Stimulated activated CD4-positive, alpha-beta T cell treated with anti-CD3 and anti-CD28 coated beads, TNF-alpha, amount 100 ng/mL, for 4 hours (primary cell): ENCODE measurements at regions not wholly inside any gene's neighbourhood (a gene's known extent, or its start where the extent isn't known, plus 50 kb on each side); places are given as distances from the start of the nearest gene placed in this dataset.

Experiments used
- DNase-seq, 3 experiments: peaks; one replicate each; pipeline ENCODE4 v3.0.0-alpha.2; 2020; ENCODE audit warnings: low read depth in 3 of 3

DNA sequence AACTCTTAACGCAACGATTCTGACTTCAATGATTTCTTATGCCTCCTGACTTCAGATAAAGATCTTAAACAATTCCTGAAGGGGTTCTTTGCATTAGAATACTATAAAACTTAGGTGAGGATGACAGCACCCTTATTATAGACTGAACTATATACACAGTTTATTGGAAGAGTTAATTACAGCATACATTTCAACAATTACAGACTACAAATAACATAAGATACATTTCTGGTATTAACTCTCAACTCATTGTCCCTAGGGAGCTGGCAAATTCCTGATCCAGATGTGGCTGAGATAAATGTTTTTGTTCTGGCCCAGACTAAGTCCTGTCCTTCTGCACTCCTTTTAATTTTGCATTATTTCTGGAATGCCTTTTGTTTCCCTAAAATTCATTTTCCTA is 155.5 kb upstream of the TMC3 start:
- no peak for DNase-seq

DNA sequence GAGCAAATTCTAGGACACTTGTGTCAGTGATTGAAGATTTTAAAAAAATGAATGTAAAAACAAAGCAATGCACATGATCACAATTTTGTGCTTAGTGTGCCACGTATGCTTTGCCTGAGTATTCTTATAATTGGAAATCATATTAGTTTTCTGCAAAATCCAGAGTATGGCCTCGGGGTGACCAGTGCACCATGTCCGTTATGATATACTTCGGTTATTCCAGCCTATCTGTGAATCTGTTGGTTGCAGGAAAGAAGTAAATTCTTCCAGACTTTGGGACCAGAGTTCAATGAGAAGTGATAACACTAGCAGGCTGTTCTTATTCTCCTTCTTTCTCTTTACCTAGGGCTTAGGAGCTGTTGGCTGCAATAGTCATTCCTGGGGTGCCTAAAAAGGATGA is 152.0 kb upstream of the TMC3 start:
- DNase-seq: no peak

DNA sequence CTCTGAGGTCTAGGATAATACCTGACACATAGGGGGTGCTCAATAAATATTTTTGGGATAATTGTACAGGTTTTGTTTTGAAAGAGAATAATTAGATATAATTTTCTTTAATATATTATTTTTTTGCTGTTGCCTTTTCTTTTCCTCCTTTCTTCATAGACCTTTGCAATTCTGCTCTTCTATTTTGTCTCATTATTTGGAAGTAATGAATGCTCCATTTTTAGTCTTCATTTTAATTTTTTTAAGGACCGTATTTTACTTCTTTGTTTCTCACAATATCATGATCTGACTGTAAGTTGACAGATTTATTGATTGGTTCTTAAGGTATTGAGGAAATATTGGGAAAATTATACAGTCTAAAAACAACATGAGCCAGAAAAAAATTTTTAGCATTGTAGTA is 150.5 kb upstream of the TMC3 start:
- no peak for DNase-seq

GRCh38 chr15:81523867-81524266 is 149.9 kb upstream of the TMC3 start:
- no peak for DNase-seq

GRCh38 chr15:81520480-81520879 is 146.5 kb upstream of the TMC3 start:
- DNase-seq: no peak

GRCh38 chr15:81516461-81516860 is 142.4 kb upstream of the TMC3 start:
- DNase-seq: no peak

GRCh38 chr15:81516012-81516411 is 142.0 kb upstream of the TMC3 start:
- no peak for DNase-seq

GRCh38 chr15:81514725-81515124 is 140.7 kb upstream of the TMC3 start:
- DNase-seq: no peak

- no peak for DNase-seq
Observed at GRCh38 chr15:81511138-81511537, 137.1 kb upstream of the TMC3 start.

DNA sequence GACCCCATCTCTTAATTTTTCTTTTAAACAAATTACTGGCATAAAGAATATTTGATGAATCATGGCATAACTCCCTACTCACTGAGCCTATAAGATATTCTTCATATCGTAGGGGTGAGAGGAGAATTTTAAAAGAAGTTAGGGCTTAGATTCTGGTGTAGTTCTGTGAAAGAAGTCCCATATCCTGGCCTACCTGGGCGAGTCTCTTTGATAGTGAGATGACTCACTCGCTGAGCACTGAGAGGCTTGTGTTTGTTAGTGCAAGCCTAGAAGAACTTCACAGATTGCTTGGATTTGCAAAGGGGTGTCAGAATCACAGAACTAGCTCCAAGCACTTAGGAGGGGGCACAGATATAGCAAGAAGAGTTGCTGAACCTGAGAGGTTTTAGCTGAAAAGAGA is 133.8 kb upstream of the TMC3 start:
- no peak for DNase-seq

GRCh38 chr15:81506936-81507335 is 132.9 kb upstream of the TMC3 start:
- no peak for DNase-seq

DNA sequence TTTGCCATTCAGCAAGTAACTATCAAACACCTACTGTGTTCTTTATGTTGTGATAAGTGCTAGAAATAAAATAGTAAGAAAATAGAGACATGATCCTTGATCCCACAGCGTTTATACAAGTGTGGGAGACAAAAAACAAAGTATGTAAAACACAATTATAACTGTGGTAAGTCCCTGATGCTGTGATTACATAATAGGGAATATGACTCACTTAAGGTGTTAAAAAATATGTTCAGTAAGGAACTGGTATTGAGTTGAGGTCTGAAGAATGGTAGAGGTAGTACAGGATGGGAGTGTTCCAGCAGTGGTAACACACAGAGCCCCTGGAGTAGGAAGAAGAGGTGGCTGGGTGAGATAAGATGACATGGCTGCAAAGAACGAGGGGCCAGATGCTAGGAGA is 132.1 kb upstream of the TMC3 start:
- DNase-seq: no peak

GRCh38 chr15:81504170-81504905 is 130.3 kb upstream of the TMC3 start:
- no peak for DNase-seq

GRCh38 chr15:81502439-81502838 is 128.4 kb upstream of the TMC3 start:
- no peak for DNase-seq

GRCh38 chr15:81500081-81500480 is 126.1 kb upstream of the TMC3 start:
- no peak for DNase-seq

GRCh38 chr15:81498294-81498693 is 124.3 kb upstream of the TMC3 start:
- no peak for DNase-seq

DNA sequence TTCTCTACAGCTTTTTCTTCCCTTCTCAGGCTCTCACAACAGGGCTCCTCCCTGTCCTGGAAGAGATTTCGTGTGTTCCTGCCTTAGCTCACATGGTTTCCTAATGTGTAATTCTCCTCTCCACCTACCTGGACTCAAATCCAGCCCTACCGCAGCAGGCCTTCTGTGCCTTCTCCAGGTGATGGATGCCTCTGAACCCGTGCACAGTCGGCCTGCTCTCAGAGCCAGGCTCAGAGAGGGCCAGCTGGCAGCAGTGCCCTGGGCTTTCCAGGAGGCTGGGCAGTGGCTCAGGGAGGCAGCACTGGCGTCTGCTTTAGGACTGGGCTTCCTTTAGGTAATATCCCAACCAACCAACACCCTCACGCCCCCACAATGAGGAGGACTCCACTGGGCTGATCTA is 123.2 kb upstream of the TMC3 start:
- no peak for DNase-seq

- DNase-seq: no peak
Observed at GRCh38 chr15:81495780-81496467, 121.9 kb upstream of the TMC3 start.

GRCh38 chr15:81492969-81493645 is 119.1 kb upstream of the TMC3 start:
- DNase-seq: no peak

DNA sequence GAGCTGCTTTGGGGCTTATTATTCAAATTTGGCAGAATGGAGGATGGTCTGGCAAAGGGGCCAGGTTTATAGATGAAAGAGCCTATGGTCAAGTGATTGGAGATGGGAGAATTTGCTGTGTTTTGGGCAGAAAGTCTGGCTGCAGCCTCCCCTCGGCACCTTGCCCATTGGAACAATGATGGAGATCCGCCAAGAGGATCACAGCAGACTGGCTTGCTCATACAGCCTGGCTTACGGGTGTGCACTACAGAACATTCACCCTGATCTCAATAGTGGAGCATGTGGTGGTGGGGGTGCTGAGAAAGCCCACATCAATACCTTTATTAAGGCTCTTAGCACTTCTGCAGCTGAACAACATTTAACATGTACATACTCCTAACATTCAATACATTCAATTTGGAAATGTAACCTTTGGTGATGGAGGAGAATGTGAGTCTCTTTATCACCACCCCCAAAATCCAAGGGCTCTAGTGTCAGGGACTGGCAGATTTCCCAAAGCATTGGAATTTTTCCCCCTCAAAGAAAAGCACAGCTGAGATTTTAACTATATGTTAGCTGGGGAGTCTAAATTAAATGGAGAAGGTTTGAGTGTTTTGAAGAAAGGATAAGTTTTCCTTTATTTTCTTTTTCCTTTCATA is 118.4 kb upstream of the TMC3 start:
- DNase-seq: no peak

- no peak for DNase-seq
Observed at GRCh38 chr15:81491414-81492096, 117.5 kb upstream of the TMC3 start.

DNA sequence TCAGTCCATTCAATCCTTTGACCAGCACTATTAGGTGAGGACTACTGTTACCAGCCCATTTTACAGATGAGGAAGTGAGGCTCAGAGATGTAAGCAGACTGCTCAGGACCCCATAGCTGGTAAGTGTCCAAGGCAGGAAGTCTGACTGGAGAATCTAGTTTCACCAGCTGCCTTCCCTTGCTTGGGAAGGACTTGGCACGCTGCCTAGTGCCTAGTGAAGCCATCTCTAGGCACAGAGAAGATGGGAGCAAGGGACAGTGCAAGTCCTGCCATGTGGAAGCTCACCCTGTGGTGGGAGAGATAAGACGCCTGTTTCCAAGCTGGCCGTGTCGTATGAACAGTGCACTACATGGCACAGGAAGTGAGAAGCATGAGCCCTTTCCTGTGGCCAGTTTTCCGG is 111.8 kb upstream of the TMC3 start:
- no peak for DNase-seq
